ENCODE measurements at regions not wholly inside any gene's neighbourhood (a gene's known extent, or its start where the extent isn't known, plus 50 kb on each side); places are given as distances from the start of the nearest gene placed in this dataset.
"Not testable (repeated sequence)": the region's sequence is repeated elsewhere in the genome, so short reads cannot be mapped to it uniquely, and the experiment has no call there.

DNA sequence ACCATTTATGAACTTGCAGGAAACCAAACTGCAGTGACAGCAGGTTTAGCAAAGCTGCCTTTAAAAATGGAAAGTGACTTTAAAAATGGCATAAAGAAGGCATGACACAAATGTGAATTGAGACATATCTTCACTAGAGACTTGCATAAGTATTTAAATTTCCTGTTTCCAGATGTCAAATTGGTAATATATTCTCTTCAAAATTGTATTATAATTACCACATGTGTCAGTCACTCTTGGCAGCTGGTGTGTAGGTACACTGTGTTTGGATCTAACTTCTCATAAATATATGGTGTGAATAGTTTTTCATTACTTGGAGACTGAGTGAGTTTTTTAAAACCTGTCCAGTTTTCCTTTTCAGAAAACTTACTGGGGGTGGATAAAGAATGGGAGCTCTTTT is 636.2 kb upstream of the SGO1 start:
- DNase-seq (ENCODE audit: low spot score) = no peak

DNA sequence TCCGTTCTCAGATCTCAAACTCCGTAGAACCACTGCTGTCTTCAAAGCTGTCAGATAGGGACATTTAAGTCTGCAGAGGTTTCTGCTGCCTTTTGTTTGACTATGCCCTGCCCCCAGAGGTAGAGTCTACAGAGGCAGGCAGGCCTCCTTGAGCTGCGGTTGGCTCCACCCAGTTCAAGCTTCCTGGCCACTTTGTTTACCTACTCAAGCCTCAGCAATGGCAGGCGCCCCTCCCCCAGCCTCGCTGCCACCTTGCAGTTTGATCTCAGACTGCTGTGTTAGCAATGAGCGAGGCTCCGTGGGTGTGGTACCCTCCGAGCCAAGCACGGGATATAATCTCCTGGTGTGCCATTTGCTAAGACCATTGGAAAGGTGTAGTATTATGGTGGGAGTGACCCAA is 634.9 kb upstream of the SGO1 start:
- not testable (repeated sequence) for DNase-seq (ENCODE audit: low spot score)

DNA sequence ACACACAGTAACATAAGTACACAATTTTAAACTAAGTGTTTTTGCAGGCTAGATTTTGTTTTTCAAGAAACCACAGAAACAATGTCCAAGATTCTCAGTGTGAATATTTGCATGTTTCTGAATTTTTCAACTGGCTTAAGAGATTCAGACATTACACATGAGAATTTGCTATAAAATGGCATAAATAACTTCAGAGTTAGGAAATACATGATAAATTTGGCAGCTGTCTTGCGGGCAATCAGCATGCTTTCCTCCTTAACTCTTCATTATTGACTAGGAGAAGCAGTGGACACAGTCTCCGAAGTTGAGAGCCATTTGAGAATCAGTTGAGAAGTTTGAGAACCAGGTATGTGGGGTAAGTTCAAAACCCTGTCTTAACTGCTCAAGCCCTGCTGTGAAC is 625.6 kb upstream of the SGO1 start:
- no peak for DNase-seq (ENCODE audit: low spot score)

DNA sequence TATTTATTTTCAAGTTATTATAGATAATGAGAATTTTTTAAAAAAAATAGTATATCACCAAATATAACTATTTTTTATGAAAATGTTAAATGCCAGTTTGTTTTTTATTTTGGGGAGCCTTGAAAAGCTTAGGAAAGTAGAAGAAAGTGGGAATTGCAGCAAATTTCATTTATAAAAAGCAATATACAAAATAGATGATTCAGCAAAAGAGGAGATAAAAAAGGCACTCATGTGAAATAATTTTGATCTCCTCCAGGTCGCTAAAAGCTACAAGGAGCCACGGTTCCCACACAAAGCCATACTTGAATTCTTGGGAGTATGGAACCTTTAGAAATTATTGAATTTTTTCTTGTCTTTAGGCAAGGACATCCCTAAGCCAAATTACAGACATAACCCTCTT is 625.0 kb upstream of the SGO1 start:
- no peak for DNase-seq (ENCODE audit: low spot score)

DNA sequence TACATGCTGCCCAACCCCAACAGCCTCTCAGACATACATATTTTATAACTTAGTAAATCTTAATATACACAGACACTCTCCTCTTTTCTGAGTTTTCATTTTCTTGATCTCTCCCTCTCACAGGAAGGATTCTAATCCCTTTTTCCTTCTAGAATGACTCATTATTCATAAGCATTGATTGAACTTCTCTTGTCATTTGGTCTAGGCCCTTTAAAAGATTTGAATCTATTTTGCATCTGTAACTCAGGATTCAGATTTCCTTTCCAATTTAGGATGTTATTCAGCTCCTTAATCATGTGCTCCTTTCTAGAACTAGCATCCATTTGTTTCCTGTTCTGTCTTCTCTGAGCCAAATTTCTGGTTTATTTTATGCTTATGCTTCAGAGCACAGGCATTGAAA is 624.5 kb upstream of the SGO1 start:
- no peak for DNase-seq (ENCODE audit: low spot score)

DNA sequence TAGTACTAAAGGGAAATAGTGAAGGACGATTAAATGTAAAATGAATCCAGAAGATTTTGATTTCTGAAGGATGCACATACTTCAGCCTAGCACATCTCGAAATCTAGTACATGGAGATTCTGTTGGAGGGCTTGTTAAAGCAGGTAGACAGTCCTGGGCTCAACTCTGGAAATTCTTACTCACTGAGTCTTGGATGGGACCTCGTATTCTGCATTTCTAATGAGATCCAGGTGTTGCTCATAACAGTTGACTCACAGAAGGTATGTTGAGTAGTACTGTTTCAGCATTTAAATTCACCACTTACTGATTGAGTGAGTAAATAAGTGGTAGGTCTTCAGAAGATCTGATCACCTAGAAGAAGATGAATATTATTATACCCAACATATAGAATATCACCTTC is 623.4 kb upstream of the SGO1 start:
- DNase-seq (ENCODE audit: low spot score) = no peak

DNA sequence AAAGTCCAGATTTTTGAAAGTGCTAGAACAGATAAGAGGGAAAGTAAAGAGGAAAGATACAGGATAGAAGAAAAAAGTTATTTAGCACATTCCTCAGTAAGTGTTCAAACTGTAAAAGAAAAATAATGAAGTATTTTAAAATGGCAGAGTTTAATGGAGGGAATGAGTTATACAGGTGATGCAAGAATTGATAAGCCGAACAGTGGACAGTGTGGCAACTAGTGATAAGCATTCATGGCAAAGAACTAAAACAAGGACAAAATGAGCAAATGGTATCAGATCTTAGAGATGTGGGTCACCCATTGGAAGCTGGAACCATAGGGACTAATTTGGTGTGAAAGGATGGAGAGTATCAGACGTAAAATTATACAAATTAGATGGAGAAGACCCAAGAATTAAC is 622.9 kb upstream of the SGO1 start:
- no peak for DNase-seq (ENCODE audit: low spot score)

DNA sequence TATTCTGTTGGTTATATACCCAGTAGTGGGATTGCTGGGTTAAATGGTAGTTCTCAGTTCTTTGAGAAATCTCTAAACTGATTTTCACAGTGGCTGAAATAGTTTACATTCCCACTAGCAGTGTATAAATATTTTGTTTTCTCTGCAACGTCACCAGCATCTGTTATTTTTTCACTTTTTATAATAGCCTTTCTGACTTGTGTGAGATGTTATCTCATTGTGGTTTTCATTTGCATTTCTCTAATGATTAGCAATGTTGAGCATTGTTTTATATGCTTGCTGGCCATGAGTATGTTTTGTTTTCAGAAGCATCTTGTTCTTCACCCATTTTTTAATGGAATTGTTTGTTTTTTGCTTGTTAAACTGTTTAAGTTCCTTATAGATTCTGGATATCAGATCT is 612.7 kb upstream of the SGO1 start:
- no peak for DNase-seq (ENCODE audit: low spot score)

DNA sequence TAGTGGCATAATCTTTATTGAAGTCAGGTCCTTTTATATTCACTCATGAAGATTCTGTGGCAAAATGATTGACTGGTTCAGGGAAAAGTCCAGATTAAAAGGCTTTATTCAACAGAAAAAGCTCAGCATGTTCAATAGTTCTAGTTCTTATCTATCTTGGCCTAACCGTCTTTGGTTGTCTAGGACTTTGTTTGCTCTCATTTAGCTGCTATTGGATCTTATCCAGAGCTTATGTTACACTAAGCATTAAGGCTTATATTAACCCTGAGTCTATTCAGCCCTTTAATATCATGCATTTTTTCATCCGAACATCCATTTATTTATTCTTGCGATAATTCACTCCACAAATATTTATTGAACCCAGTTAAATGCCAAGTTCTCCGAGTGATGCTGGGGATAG is 601.0 kb upstream of the SGO1 start:
- DNase-seq (ENCODE audit: low spot score) = no peak

DNA sequence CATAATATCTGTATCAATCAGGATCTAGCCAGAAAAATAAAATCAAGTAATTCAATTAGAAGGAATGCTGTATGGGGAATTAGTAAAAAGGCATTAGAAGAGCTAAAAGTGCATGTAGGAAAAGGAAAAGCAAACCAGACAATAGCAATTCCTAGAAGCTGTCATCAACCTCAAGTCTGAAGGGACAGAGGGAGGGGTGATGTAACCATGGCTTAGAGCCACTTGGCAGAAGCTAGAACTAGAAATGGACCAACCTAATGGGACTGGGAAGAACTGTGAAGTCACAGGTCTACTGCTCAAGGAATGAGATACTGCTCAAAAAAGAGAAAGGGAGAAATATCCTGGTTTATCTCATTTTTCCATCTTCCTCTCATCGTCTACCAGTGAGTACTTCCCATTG is 590.7 kb upstream of the SGO1 start:
- DNase-seq (ENCODE audit: low spot score) = no peak

DNA sequence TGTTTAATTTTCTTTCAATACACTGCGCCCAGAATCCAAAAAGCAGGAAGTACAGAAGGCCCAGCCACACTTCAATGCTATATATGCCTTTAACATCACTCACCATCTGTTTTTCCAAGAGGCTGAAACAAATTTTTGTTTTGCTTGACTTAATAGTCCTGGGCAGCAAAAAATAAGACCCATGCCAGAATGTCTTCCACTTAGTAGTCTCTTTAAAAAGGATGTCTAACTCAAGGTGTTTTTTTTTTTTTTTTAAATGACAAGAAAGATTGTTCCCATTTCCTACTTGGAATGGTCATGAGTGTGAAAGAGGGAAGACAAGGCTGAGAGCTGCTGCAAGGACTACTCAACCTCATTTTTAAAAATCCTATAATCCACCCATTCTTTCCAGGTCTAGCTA is 590.3 kb upstream of the SGO1 start:
- no peak for DNase-seq (ENCODE audit: low spot score)

DNA sequence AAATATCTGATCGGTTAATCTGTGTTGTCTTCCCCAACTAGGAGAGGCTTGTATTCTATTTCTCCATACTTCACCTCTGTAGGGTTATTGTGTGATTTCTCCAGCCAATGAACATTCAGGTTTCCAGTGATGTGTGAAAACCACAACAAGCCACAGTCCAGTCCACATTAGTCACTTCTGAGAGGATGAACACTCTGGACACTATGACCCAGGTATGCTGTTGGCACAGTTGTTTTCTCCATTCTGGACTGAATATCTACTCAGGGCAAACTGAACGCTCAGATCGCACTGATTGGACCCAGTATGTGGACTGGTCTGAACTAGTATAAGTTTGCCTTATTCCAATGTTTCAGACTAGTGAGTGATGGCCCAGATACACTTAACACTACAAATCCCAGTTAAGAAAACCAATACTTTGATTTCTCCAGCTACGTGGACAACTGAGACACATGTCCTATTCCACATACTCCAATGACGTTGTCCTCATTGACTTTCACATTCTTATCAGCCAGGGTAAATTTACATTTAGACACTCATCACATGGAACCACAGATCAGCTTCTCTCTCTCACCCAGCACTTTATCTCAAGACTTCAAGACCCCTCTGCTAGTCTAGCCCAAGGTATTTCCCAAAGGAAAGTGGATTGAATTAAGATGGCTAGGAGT is 587.4 kb upstream of the SGO1 start:
- DNase-seq (ENCODE audit: low spot score) = no peak

DNA sequence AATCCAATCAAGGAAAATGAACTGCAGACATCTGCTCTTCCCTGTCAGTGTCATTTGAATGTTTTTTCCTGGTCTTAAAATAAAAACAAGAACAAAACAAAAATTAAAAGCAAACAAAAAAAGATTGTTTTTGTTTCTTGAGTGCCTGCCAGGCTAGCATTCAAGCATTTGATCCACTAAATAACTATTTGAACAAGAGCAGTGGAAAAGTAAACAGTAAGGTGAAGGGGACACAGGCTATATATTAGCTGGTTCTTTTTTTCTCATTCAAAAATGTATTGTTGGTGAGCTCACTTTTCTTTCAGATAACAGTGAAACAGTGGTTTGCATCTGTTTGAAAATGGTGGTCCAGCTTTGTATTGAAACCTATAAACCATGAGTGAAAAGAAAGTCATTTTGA is 586.9 kb upstream of the SGO1 start:
- DNase-seq (ENCODE audit: low spot score) = no peak

DNA sequence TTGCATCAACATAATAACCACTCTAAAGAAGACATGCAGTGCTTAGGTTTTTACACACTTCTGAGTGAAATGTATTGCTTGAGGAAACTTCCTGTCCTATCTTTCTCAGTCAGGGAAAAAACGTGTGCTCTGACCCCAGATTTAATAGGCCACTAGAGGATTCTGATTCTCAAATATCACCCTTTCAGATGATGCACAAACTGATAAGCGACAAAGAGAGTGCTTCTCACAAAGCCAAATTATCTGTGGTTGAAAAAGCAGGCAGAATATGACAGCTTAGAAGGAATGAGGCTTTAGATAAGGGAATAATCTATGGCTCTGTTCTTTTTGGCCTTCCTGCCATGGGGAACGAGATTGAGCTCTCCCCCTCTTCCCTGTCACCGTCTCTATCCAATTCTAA is 583.4 kb upstream of the SGO1 start:
- no peak for DNase-seq (ENCODE audit: low spot score)

DNA sequence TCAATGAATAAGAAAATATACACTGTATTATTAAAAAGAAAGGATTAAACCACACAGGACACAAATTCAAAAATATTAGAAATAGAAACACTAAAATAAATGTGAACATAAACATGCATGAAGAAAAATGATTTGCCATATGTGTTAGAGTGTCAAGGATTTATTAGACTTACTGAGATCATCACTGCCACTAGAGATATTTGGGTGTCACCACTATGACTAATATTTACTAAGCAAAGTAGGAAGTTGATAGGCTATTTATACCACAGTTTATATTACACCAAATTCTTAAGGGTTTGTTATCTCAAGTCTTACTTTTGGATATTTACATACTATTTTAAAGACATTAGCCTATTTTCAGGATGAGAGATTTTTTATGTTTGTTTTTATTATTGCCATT is 575.0 kb upstream of the SGO1 start:
- DNase-seq (ENCODE audit: low spot score) = peak; percentile 4

DNA sequence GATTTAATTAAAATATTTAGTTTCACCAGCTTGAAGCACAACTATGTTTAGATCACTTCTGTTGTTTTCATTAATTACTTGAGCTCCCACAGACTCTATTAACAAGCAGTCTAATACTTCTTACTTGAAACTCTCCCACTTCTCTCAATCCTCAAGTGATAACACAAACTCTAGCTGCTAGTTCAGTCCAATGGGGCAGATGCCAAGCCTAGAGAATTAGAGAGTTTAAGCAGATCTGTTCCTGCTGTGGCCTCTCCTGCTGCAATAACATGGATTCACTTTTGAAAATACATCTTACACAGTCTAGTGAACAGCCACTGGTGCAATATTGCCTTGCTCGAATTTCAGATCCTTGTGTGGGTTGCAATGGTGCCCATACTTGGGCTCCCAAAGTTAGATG is 566.4 kb upstream of the SGO1 start:
- no peak for DNase-seq (ENCODE audit: low spot score)

DNA sequence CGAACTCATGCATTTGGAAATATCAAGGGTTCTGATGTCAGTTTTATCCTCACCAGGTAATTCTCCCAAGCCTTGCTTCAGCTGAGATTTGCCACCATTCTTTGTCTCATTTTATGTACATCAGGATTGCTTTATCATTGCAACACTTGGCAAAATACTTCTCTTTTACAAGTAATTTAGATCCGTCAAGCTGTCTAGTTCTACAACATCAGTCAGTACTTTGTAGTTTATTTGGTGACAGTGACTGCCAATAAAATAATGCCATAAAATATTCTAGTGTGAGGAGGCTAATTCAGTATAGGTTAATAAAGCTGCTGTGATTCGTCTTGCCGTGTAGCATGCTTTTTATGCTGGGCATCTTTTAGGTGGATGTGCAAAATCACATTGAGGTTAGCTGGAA is 565.3 kb upstream of the SGO1 start:
- no peak for DNase-seq (ENCODE audit: low spot score)

DNA sequence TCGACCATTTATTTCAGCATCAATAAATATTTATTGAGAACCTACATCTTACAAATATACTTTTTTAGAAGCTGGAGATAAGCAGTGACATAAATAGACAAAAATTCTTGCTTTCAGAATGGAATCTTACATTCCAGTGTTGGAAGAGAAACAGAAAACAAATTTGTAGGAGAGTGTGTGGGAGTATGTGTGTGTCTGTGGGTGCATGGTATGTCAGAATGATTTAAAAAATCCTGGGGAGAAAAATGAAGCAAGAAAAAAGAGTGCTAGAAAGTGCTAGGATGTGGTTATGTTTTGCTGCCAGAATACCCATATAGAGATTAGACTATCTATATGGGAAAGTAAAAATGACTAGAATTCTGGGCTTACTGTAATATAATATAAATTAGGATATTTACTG is 561.7 kb upstream of the SGO1 start:
- DNase-seq (ENCODE audit: low spot score) = peak; percentile 3

DNA sequence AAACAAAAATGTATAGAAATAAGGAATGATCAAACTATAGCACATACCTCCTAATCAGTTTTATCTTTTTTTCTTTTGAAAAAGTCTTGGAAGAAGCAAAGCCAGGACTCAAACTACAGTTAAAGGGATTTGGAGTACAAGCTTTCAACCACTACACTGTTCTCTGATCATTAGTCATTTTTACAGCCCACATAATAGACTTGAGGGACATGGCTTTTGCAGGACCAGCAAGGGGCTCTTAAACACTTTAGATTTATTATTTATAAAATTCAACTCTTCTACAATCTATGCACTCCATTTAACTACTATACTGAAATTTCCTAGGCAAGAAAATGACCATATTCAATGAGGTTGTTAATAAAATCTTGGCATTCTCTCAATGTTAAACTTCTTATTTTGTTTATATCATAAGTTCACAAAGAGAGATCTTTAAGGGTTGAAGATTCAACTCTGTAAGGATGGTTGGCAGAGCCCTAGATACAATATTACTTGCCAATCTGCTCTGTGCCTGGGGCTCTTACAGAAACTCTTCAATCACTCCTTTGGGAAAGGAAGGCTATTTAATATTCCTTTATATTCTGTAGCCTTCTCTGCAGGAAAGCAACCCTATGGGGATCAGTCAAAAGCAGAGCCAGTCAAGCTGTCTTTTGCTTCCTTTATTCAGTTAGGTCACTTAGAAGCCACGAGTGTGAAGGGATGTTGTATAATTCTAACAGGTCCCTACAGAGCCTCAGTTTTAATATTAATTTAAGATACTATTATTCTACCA is 557.7 kb upstream of the SGO1 start:
- no peak for DNase-seq (ENCODE audit: low spot score)

DNA sequence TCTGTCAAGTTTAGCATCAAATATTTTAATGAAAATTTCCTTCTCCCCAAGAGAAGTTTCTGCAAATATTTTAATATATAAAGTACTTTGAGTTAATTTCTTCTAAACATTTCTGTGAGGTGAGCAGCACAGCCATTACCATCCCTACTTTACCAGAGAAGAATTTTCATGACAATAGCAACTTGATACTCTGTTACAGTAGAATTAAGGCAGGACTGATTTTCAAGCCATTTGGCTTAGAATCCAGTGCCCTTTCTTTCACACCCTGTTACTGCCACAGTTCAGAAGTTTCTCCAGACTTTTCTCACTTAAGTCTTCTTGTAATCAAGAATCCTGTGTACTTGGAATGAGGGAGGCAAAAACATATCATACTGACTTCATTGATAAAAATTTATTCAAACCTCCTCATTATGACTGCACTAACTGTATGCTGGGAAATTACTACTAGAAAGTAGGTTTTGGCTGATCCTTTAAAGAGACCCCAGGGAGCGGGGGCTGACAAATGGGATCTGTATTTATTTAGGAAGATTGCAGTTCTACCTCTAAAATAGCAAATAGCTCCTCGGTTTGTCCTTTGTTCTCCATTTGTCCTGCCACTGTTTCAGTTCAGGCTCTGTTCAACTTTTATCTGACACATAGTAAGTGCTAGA is 557.0 kb upstream of the SGO1 start:
- no peak for DNase-seq (ENCODE audit: low spot score)

DNA sequence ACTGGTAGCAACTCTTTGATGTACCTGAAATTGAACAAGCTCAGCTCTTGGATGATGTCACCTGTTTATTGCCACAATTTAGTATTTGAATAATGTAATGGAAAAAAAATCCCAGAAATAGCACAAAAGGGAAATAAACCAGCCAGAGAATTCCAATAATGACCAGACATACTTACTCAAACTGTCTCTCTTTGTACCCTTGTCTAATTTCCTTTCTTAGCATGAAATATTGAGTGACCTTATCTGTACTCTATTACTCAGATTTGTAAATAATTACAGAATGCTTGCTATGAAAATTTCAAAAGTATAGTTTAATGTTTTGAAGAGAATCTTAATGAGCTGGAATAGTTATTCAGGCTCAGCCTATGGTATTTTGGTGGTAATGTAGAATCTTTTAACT is 555.4 kb upstream of the SGO1 start:
- no peak for DNase-seq (ENCODE audit: low spot score)

DNA sequence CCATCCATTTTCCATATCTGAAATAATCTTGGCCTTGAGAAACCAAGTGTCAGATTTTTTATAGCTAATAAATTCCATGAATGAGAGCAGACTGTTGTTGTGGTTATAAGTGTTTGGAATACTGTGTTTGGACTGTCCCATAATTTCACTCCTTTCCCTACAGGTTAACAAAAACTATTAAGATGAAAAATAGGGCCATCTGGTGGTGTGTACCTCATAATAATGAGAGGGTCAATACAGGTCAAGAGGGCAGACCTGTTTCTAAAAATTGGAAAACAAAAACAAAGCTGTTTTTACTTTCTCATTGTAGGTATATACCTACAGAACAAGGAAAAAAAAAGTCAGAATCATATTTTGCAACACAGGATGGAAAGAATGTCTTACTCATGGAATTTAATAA is 553.8 kb upstream of the SGO1 start:
- no peak for DNase-seq (ENCODE audit: low spot score)

DNA sequence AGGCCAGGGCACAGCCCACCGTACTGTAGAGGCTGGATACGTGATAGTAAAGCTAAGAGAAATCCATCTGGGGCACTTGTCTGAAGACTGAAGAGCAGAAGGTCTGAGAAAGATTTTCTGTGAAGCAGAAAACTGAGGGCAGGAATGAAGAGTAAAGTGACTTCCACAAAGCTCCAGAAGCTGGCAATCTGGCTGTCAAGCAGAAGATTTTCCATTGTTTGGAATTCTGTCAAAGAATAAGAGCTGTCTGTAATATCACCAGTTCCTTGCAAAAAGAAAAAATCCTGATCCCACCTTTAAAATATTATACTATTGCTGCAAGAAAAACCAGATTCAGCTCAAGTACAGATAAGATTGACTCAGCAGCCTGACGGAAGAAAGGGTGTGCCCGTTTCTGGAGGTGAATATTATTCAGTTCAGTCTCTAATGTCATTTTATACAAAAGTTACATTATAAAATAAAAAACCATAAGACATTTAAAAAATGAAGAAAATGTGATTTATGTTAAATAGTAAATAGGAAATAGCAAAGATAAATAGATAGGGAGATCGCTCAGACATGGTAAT is 550.4 kb upstream of the SGO1 start:
- DNase-seq (ENCODE audit: low spot score) = no peak

All from hepatic stellate cell (primary cell).